ENCODE measurements at regions not wholly inside any gene's neighbourhood (a gene's known extent, or its start where the extent isn't known, plus 50 kb on each side); places are given as distances from the start of the nearest gene placed in this dataset.

DNA sequence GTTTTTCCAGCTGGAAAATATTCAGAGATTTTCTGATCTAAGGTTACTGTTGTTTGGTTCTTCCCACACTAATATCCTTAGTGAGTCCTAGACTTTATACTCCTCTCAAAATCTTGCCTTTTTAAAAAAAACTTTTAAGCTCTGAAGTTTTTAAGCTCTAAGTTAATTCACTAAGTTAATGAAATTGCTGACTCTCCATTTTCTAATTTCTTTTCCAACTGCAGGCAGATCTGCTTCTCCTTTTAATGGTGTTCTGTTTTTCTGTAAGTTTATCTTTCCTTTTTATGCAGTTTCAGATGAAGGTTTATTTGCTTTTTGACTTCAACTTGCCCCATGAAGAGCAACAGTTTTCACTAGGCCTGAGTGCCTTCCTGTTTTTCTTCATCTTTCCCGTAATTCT lies 125.8 kb upstream of the ARHGAP42 start:
- Histone ChIP-seq H3K4me1 (ENCODE audit: low read depth) (peaks cover 3% of the 10 kb centered on the region), H3K4me3 (no peak overlapping the region), H3K9me3 (no peaks in the 10 kb centered on the region), H3K36me3 (ENCODE audit: low read depth) (no peaks in the 10 kb centered on the region)
- TF ChIP-seq, protein P1, sequence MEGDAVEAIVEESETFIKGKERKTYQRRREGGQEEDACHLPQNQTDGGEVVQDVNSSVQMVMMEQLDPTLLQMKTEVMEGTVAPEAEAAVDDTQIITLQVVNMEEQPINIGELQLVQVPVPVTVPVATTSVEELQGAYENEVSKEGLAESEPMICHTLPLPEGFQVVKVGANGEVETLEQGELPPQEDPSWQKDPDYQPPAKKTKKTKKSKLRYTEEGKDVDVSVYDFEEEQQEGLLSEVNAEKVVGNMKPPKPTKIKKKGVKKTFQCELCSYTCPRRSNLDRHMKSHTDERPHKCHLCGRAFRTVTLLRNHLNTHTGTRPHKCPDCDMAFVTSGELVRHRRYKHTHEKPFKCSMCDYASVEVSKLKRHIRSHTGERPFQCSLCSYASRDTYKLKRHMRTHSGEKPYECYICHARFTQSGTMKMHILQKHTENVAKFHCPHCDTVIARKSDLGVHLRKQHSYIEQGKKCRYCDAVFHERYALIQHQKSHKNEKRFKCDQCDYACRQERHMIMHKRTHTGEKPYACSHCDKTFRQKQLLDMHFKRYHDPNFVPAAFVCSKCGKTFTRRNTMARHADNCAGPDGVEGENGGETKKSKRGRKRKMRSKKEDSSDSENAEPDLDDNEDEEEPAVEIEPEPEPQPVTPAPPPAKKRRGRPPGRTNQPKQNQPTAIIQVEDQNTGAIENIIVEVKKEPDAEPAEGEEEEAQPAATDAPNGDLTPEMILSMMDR (IDR thresholded peaks at IDR 0.05), result no peak
- intact Hi-C loops (cut with DNase I, micrococcal nuclease), result no loop called here
- no peak for DNase-seq
- no peak for ATAC-seq

DNA sequence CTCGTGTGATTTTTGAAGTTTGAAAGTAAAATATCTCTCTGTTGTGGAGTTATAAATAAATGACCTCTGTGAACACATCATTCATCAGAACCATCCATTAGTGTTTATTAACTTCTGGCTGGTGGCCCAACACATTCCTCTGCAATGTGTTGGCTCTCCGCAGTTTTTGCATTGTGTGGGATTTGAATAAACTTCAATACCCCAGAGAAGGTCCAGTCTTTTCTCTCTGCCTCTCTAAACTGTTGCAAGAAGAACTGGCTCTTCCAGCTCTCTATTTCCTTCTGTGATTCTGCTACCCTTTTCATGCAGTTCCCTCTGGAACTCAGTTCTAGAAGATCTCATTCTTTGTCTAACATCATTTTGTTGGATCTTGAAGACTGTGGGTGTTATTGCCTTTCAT lies 125.0 kb upstream of the ARHGAP42 start:
- Histone ChIP-seq H3K9me3 (no peaks in the 10 kb centered on the region), H3K36me3 (ENCODE audit: low read depth) (no peaks in the 10 kb centered on the region), H3K4me1 (ENCODE audit: low read depth) (peaks cover 3% of the 10 kb centered on the region), H3K4me3 (no peak overlapping the region)
- TF ChIP-seq, protein P1 (IDR thresholded peaks at IDR 0.05), result no peak
- ATAC-seq, result no peak
- intact Hi-C loops (cut with DNase I, micrococcal nuclease), result no loop called here
- no peak for DNase-seq

DNA sequence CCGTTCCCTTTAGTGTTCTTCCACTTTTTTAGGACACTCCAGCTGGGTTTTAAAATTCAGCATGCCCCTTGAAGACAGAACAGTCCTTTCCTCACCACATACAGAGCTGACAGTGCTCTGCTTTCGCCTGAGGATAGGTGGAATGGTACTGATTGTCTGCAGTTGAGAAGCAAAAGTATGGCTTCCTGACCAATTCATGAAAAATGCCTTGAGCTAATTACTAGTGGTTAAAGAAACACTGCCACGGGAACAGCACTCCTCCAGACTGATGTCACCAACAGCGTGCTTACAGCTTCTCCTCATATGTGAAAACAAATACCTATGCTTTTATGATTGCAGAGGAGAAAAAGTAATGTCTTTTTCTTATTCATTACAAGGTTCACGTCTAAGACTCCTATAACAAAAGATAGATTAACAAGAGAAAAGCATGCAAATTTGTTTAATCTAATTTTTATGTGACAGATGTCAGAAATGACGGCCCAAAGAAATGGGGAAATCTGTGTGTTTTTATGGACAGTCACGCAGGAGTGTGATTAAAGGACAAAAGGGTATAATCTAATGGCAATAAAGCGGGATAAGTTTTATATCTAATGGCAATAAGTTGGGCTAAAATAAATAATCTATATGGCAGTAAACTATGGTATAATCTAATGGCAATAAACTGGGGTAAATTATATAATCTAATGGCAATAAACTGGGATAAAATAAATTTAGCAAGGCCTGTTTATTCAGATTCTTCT lies 123.4 kb upstream of the ARHGAP42 start:
- TF ChIP-seq, protein P1 (IDR thresholded peaks at IDR 0.05), result no peak
- intact Hi-C loops (cut with DNase I, micrococcal nuclease), result no loop called here
- no peaks in the 10 kb centered on the region for H3K36me3 ChIP-seq (ENCODE audit: low read depth)
- ATAC-seq, result no peak
- DNase-seq, result no peak
- no peak overlapping the region for H3K4me3 ChIP-seq
- no peaks in the 10 kb centered on the region for H3K4me1 ChIP-seq (ENCODE audit: low read depth)
- no peaks in the 10 kb centered on the region for H3K9me3 ChIP-seq

DNA sequence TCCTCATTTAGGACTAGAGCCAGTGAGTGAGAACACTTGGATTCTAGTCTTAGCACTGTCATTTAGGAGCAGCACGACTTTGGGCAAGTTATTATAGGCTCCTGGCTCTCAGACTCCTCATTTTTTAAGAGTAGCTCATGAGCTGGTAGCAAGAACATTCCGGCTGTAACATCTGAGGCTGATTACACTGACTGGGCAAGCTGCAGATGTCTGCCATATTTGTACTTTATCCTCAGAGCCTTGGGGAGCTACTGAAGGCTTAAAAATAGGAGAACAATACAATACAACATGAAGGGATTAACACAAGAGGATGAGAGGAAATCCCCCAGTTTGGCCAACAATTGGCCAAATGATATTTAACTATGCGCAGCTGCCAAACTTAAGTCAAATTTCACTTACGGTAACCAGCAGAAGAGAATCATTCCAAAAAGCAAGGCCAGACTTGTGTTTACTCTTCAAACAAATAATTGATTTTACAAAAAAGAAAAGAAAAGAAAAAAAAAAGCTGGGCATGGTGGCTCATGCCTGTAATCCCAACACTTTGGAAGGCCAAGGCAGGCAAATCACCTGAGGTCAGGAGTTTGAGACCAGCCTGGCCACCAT lies 113.1 kb upstream of the ARHGAP42 start:
- Histone ChIP-seq H3K4me3 (no peak overlapping the region), H3K36me3 (ENCODE audit: low read depth) (no peaks in the 10 kb centered on the region), H3K9me3 (no peaks in the 10 kb centered on the region), H3K4me1 (ENCODE audit: low read depth) (no peaks in the 10 kb centered on the region)
- TF ChIP-seq, protein P1 (IDR thresholded peaks at IDR 0.05), result no peak
- intact Hi-C loops (cut with DNase I, micrococcal nuclease), result no loop called here
- no peak for ATAC-seq
- no peak for DNase-seq

DNA sequence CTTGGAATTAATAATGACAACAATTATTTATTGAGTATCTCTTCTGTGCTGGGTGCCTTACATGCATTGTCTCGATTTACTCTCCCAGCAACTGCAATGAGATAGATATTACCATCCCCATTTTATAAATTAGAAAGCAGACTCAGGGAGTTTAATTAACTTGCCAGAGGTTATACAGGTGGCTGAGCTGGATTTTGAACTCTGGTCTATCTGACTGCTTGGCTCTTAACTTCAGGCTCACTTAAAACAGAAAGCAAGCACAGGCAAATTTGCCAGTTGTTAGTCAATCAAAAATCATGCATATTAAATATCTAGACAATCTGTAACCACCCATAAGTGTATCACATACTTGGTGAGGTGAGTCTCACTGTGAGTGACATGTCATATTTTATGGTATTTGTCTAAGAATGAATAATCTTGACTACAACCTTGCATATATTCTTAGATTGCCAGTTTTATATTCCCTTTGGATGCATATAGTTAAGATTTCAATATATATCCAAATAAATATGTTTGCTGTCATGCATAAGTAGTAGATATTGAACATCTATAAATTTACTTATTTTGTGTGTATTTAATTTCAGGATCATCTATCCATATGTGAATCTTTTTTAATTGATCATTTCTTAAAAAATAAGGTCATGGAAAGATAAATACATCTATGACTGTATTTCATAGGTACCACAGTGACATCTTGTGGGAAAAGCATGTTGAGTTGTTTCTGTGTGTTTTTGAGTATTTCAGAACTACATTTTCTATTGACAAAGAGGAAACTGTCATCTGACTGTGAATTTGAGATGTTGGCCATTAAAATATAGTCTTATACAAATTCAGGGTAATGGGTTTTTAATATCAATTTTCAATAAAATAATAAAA lies 112.0 kb upstream of the ARHGAP42 start:
- no peak for DNase-seq
- H3K4me3 ChIP-seq, result no peak overlapping the region
- TF ChIP-seq, protein P1 (IDR thresholded peaks at IDR 0.05), result no peak
- H3K4me1 ChIP-seq (ENCODE audit: low read depth), result no peaks in the 10 kb centered on the region
- no peak for ATAC-seq
- no peaks in the 10 kb centered on the region for H3K36me3 ChIP-seq (ENCODE audit: low read depth)
- intact Hi-C loops (cut with DNase I, micrococcal nuclease), result loop anchor here (5.0 kb wide), 3 partner anchors 277 to 357 kb away; no protein-coding TSS in a partner anchor
- no peaks in the 10 kb centered on the region for H3K9me3 ChIP-seq
